WTC11 (cell line): ENCODE measurements at regions not wholly inside any gene's neighbourhood (a gene's known extent, or its start where the extent isn't known, plus 50 kb on each side); places are given as distances from the start of the nearest gene placed in this dataset.

Source experiments
- ATAC-seq: fragments of 200-7000 bp; cut with Tn5 transposase; 2 replicates; pipeline ENCODE4 v1.10.0; 2021; ENCODE audit warnings: mild to moderate bottlenecking, moderate library complexity
- CTCF ChIA-PET: fragments of 300-600 bp; sonication (Branson Sonifier 250); formaldehyde crosslinking; loops from one replicate; lab custom pipeline; 2021; ENCODE audit warnings: antibody characterized with exemption; lab: Charles Lee
- POLR2A ChIA-PET: fragments of 350-600 bp; sonication (Branson Sonifier 250); formaldehyde crosslinking; loops from one replicate; lab custom pipeline; 2021; ENCODE audit warnings: antibody characterized with exemption; lab: Charles Lee
- DNase-seq: peaks from one replicate; pipeline ENCODE4 v3.0.0; 2021; ENCODE audit warnings: low spot score
- H3K27ac Mint-ChIP-seq: 2 replicates; pipeline ENCODE4 v1.8.0; 2021; ENCODE audit warnings: mixed read lengths
- H3K27me3 Mint-ChIP-seq: 2 replicates; pipeline ENCODE4 v1.8.0; 2021; ENCODE audit warnings: low read depth, mild to moderate bottlenecking, moderate library complexity, mixed read lengths
- H3K36me3 Mint-ChIP-seq: 2 replicates; pipeline ENCODE4 v1.8.0; 2021; ENCODE audit warnings: mixed read lengths
- H3K4me1 Mint-ChIP-seq: 2 replicates; pipeline ENCODE4 v1.8.0; 2022; ENCODE audit warnings: mixed read lengths
- H3K4me3 Mint-ChIP-seq: 2 replicates; pipeline ENCODE4 v1.8.0; 2021; ENCODE audit warnings: mild to moderate bottlenecking, moderate library complexity, mixed read lengths
- H3K9me3 Mint-ChIP-seq: 2 replicates; pipeline ENCODE4 v1.8.0; 2021; ENCODE audit warnings: mixed read lengths
- CREB1 ChIP-seq: sonication (generic); formaldehyde crosslinking; IDR thresholded peaks from 2 replicates; pipeline ENCODE4 v1.8.0; 2023; ENCODE audit warnings: mild to moderate bottlenecking, missing genetic modification reagents
- CTCF ChIP-seq: fragments of 200-600 bp; IDR thresholded peaks from 2 replicates; pipeline ENCODE4 v1.8.0; 2022; ENCODE audit warnings: antibody characterized with exemption
- E2F5 ChIP-seq: sonication (generic); formaldehyde crosslinking; IDR thresholded peaks from 2 replicates; pipeline ENCODE4 v1.8.1; 2022; ENCODE audit warnings: mild to moderate bottlenecking, moderate library complexity, missing genetic modification reagents
- ELF4 ChIP-seq: sonication (generic); formaldehyde crosslinking; IDR thresholded peaks from 2 replicates; pipeline ENCODE4 v1.8.1; 2022; ENCODE audit warnings: low read depth, mild to moderate bottlenecking, moderate library complexity, missing genetic modification reagents
- GRHL2 ChIP-seq: fragments of 250-450 bp; sonication (Bioruptor Pico); IDR thresholded peaks from 2 replicates; pipeline ENCODE4 v1.8.0; 2022; ENCODE audit warnings: mild to moderate bottlenecking, moderate library complexity; ENCODE audit not compliant: insufficient replicate concordance, severe bottlenecking
- GTF2I ChIP-seq: fragments of 250-450 bp; sonication (Bioruptor Pico); conservative IDR thresholded peaks from 2 replicates; pipeline ENCODE4 v1.4.0; 2021; ENCODE audit warnings: mild to moderate bottlenecking
- IRF1 ChIP-seq: sonication (generic); formaldehyde crosslinking; IDR thresholded peaks from 2 replicates; pipeline ENCODE4 v1.8.0; 2023; ENCODE audit warnings: missing genetic modification reagents
- JUN ChIP-seq: sonication (generic); formaldehyde crosslinking; IDR thresholded peaks from 2 replicates; pipeline ENCODE4 v1.8.0; 2023; ENCODE audit warnings: mild to moderate bottlenecking, missing genetic modification reagents
- RELA ChIP-seq: sonication (generic); formaldehyde crosslinking; IDR thresholded peaks from 2 replicates; pipeline ENCODE4 v1.8.1; 2022; ENCODE audit warnings: missing genetic modification reagents, mild to moderate bottlenecking, borderline replicate concordance
- RORB ChIP-seq: fragments of 250-450 bp; sonication (Bioruptor Pico); IDR thresholded peaks from 2 replicates; pipeline ENCODE4 v1.9.0; 2021; ENCODE audit warnings: mild to moderate bottlenecking
- SP1 ChIP-seq: sonication (generic); formaldehyde crosslinking; conservative IDR thresholded peaks from 2 replicates; pipeline ENCODE4 v1.8.1; 2022; ENCODE audit warnings: missing genetic modification reagents
- USF1 ChIP-seq: sonication (generic); formaldehyde crosslinking; IDR thresholded peaks from 2 replicates; pipeline ENCODE4 v1.8.0; 2022; ENCODE audit warnings: mild to moderate bottlenecking, missing genetic modification reagents
- ZNF121 ChIP-seq: sonication (generic); formaldehyde crosslinking; IDR thresholded peaks from 2 replicates; pipeline ENCODE4 v1.8.0; 2023; ENCODE audit warnings: missing genetic modification reagents

GRCh38 chr22:49268924-49269323, 558.7 kb downstream of the BRD1 start:
- TF ChIP-seq ZNF121 (CRISPR knock-in tag), result no peak
- no peak for TF ChIP-seq CTCF
- no peak for TF ChIP-seq USF1
- no peak for TF ChIP-seq ELF4 (CRISPR knock-in tag)
- ATAC-seq, result peak; percentile 11; the same call in 1 of the 2 replicates
- Mint-ChIP-seq H3K27me3 (peaks cover 31% of the 10 kb centered on the region), H3K27ac (no peak overlapping the region), H3K4me1 (peaks cover 40% of the 10 kb centered on the region), H3K9me3 (peaks cover 4% of the 10 kb centered on the region; the same call in 1 of the 2 replicates), H3K4me3 (no peak overlapping the region), H3K36me3 (peaks cover 3% of the 10 kb centered on the region)
- ChIA-PET POLR2A (no interaction called here), CTCF (interaction anchor here (1.5 to 2.3 kb wide), 2 partner anchors 36 to 222 kb away, joined by 9 to 19 read pairs; no protein-coding TSS in a partner anchor)
- DNase-seq, result no peak

GRCh38 chr22:49267996-49268395, 559.7 kb downstream of the BRD1 start:
- Mint-ChIP-seq H3K27ac (no peak overlapping the region), H3K9me3 (peaks cover 4% of the 10 kb centered on the region; the same call in 1 of the 2 replicates), H3K36me3 (peaks cover 3% of the 10 kb centered on the region), H3K4me3 (no peak overlapping the region), H3K4me1 (peaks cover 40% of the 10 kb centered on the region), H3K27me3 (peaks cover 31% of the 10 kb centered on the region)
- no peak for DNase-seq
- ATAC-seq, result peak; percentile 11
- TF ChIP-seq USF1, result no peak
- no peak for TF ChIP-seq GTF2I (CRISPR knock-in tag)
- no peak for TF ChIP-seq GRHL2
- TF ChIP-seq RORB (CRISPR knock-in tag), result no peak
- TF ChIP-seq JUN (CRISPR knock-in tag), result no peak
- no peak for TF ChIP-seq CREB1 (CRISPR knock-in tag)
- TF ChIP-seq IRF1 (CRISPR knock-in tag), result no peak
- no peak for TF ChIP-seq SP1 (CRISPR knock-in tag)
- TF ChIP-seq E2F5 (CRISPR knock-in tag), result no peak
- CTCF ChIA-PET, result interaction anchor here (1.0 kb wide), 1 partner anchor 35 kb away, joined by 4 read pairs; no protein-coding TSS in a partner anchor
- POLR2A ChIA-PET, result no interaction called here

GRCh38 chr22:49266561-49267519, 560.8 kb downstream of the BRD1 start:
- no peak overlapping the region for H3K4me3 Mint-ChIP-seq
- DNase-seq (peak; percentile 28), ATAC-seq (peak; percentile 31)
- ChIA-PET CTCF (interaction anchor here (1.3 kb wide), 1 partner anchor 39 kb away, joined by 3 read pairs; no protein-coding TSS in a partner anchor), POLR2A (no interaction called here)
- H3K4me1 Mint-ChIP-seq, result peaks cover 45% of the 10 kb centered on the region
- peaks cover 3% of the 10 kb centered on the region for H3K36me3 Mint-ChIP-seq
- peak overlapping the region; percentile 70 for H3K27ac Mint-ChIP-seq
- peaks cover 4% of the 10 kb centered on the region; the same call in 1 of the 2 replicates for H3K9me3 Mint-ChIP-seq
- peaks cover 20% of the 10 kb centered on the region for H3K27me3 Mint-ChIP-seq
- TF ChIP-seq RELA (CRISPR knock-in tag), result no peak
